GM12864 (cell line): ENCODE measurements at regions not wholly inside any gene's neighbourhood (a gene's known extent, or its start where the extent isn't known, plus 50 kb on each side); places are given as distances from the start of the nearest gene placed in this dataset.

ENCODE experiments used
- DNase-seq: peaks from one replicate; pipeline ENCODE4 v3.0.0-alpha.2; 2011; ENCODE audit warnings: low read depth
- H3K4me3 ChIP-seq: 2 replicates; pipeline ENCODE4 v1.5.1; 2011; ENCODE audit warnings: mild to moderate bottlenecking, low read depth, low read length, control low read depth
- TF ChIP-seq, protein P1 (sequence below): IDR thresholded peaks from 2 replicates; pipeline ENCODE4 v1.5.1; 2011; ENCODE audit warnings: low read depth, mild to moderate bottlenecking, moderate library complexity, low read length, control low read depth, inconsistent platforms; ENCODE audit errors: missing control alignments

DNA sequence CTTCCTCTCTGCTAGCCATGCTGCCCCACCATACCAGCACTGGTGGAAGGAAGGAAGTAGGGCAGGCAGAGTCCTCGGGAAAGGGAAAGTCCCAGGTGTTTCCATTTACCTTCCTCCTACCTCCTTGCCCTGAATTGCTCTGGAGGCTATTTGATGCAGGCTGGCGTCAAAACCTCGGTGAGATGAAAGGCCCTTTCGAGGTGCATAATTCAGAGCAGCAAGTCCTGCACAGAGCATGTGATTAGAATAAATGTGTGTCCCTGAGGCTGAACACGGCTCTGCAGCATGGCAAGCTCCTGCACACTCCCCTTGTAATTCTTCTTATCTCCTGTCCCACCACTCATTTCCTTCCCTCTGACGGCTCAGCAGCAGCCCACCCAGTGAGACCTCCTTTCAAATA is 98.7 kb upstream of the LRFN2 start:
- H3K4me3 ChIP-seq, result no peak overlapping the region
- TF ChIP-seq, protein P1, sequence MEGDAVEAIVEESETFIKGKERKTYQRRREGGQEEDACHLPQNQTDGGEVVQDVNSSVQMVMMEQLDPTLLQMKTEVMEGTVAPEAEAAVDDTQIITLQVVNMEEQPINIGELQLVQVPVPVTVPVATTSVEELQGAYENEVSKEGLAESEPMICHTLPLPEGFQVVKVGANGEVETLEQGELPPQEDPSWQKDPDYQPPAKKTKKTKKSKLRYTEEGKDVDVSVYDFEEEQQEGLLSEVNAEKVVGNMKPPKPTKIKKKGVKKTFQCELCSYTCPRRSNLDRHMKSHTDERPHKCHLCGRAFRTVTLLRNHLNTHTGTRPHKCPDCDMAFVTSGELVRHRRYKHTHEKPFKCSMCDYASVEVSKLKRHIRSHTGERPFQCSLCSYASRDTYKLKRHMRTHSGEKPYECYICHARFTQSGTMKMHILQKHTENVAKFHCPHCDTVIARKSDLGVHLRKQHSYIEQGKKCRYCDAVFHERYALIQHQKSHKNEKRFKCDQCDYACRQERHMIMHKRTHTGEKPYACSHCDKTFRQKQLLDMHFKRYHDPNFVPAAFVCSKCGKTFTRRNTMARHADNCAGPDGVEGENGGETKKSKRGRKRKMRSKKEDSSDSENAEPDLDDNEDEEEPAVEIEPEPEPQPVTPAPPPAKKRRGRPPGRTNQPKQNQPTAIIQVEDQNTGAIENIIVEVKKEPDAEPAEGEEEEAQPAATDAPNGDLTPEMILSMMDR, result no peak
- DNase-seq, result no peak

DNA sequence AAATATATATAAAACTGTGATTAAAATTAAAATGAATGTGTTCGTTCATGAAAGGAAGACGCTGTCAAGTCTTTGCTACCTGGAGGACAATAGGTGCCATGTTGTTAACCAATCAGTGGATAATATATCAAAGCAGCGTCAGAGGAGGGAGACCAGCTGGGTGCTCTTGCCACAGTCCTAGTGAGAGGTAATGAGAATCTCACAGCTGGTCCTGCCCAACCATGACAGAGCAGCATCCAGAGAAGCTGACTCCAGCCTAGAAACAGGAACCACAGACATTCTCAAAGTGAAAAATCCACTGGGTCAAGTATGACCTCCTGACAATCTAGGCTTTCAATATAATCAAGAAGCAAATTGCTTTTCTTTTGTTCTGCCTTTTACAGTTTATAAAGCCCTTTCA is 94.5 kb upstream of the LRFN2 start:
- no peak for DNase-seq
- H3K4me3 ChIP-seq, result no peak overlapping the region
- TF ChIP-seq, protein P1, result no peak

DNA sequence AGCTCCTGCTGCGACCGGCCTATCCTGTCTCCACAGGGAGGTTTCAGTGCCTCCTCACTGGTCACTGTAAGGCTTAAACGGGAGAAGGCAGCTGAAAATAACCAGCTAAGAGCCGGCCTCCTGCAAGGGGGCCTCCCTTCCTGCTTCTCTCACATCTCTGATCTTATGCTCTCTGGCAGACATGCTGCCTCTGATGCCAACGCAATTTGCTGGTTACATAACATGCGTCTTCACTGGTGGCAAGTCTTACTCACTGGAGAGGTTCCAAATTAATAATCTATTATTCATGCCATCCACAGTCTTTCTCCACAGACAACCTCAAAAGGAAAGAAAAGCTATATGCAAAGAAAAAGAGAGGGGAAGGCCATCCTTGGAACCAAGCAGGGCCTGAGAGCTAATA is 91.8 kb upstream of the LRFN2 start:
- TF ChIP-seq, protein P1, result no peak
- no peak for DNase-seq
- H3K4me3 ChIP-seq, result no peak overlapping the region

DNA sequence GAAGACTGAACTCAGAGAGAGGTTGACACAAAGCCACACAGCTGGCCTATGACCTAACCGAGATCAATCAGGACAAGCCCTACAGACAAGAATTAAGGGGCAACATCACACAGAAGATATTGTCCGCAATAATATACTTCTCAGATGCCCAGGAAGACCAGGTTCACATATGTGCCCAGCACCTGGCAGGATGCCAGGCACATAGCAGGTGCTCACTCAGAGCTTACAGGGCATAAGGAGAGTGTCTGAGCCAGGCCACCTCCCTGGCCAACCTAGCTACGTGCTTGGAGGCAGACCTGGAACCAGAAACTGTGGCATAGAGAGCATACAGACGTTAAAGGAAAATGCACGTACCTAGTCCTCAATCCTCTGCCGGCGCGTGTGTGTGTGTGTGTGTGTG is 87.0 kb upstream of the LRFN2 start:
- TF ChIP-seq, protein P1, result no peak
- no peak overlapping the region for H3K4me3 ChIP-seq
- DNase-seq, result no peak

DNA sequence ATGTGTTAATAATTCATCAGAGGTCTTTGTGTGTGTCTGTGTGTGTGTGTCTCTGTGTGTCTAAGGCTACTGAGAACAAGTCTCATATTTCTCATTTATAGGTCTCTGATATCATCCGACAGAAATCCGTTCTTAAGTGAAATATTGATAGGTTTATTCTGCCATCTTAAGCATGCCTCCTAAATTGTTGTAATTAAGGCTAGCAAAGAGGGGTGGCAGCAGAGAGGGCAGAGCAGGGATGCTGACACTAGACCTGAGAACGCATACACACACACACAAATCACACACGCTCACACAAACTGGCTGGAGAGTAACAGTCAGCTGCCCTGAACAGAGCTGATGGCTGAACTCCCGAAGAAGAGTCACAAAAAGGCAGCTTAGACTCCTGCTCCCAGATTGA is 84.9 kb upstream of the LRFN2 start:
- TF ChIP-seq, protein P1, result no peak

DNA sequence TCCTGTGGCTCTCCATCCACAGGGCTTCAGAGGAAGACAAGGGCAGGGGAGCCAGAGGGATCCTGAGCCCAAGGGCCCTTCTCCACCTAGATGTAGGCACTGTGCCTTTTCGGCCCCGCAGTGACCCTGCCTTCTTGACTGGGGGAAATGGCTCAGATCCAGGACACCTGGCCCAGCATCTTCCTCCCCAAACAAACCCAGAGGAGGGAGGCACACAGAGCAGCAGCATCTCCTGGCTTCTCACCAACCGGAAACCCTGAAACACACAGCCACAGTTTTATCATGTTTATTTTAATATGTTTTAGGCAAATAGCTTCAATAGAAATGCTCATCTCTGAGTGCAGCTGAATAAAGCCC is 84.5 kb upstream of the LRFN2 start:
- H3K4me3 ChIP-seq, result no peak overlapping the region
- TF ChIP-seq, protein P1, result no peak
- no peak for DNase-seq

More for the DNA sequence above, 84.9 kb upstream of the LRFN2 start:
- no peak overlapping the region for H3K4me3 ChIP-seq
- no peak for DNase-seq

DNA sequence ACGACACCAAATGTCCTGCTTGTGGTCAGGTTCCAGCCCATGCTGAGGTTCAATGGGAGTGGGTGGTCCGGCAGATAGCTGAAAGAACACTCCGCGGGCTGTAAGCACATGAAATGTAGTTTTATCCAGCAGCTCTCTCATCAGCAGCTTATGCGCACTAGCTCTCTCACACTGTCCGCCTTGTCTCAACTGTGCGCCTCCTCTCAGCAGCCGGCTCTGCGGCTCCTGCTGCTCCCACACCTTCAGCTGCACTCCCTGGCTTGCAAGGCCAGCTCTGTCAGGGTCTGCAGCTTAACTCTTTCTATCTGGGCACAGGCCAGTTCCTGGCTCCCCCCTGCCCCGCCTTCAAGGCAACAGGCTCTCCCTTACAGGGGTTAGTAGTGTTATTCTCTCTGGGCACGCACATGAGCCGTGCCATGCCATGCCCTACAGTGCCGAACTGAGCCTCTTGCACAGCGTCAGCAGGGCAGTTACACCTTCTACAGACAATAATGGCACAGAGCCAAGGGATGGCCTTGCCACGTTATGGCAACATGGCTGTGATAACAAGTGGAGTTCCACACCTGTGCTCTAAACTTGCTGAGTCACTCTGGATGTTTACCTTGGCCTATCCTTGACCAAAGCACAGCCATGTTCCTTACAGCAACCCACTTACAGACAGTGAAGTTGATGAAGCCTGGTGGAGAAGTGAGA is 84.0 kb upstream of the LRFN2 start:
- DNase-seq, result no peak
- no peak overlapping the region for H3K4me3 ChIP-seq
- TF ChIP-seq, protein P1, result no peak
